Suprapubic skin (tissue), 4 donors: ENCODE measurements at regions not wholly inside any gene's neighbourhood (a gene's known extent, or its start where the extent isn't known, plus 50 kb on each side); places are given as distances from the start of the nearest gene placed in this dataset.

ENCODE experiments used
- DNase-seq, 2 donors: peaks; one replicate each; pipeline ENCODE4 v3.0.0-alpha.2; 2019; ENCODE audit warnings: low spot score in 2 of 2
- H3K27ac ChIP-seq: fragments of 200-600 bp; sonication (generic); one replicate; pipeline ENCODE4 v1.5.1; 2019
- H3K27me3 ChIP-seq: fragments of 200-600 bp; sonication (generic); one replicate; pipeline ENCODE4 v1.5.1; 2019
- H3K36me3 ChIP-seq: fragments of 200-600 bp; sonication (generic); one replicate; pipeline ENCODE4 v1.5.1; 2019
- H3K4me1 ChIP-seq: fragments of 200-600 bp; sonication (generic); one replicate; pipeline ENCODE4 v1.5.1; 2019
- H3K4me3 ChIP-seq: fragments of 200-600 bp; sonication (generic); one replicate; pipeline ENCODE4 v1.5.1; 2019; ENCODE audit warnings: mild to moderate bottlenecking
- H3K9me3 ChIP-seq: fragments of 200-600 bp; sonication (generic); one replicate; pipeline ENCODE4 v1.5.1; 2019
- EP300 ChIP-seq: sonication (generic); formaldehyde crosslinking; IDR thresholded peaks from one replicate; pipeline ENCODE4 v1.6.1; 2017; ENCODE audit warnings: antibody characterized with exemption
- POLR2A ChIP-seq, 2 donors: fragments of 450-650 bp; IDR thresholded peaks; one replicate each; pipeline ENCODE4 v1.6.1; 2017; ENCODE audit warnings: antibody characterized with exemption in 2 of 2, mild to moderate bottlenecking in 2 of 2, moderate library complexity in 2 of 2
- POLR2AphosphoS5 ChIP-seq, 3 donors: sonication (generic); formaldehyde crosslinking; IDR thresholded peaks; one replicate each; pipeline ENCODE4 v1.6.1; 2017; ENCODE audit warnings: antibody characterized with exemption in 3 of 3
- WGBS: methylation state at CpG from one replicate; pipeline ENCODE4 v1.1.5; 2018; 5-methylcytosine and 5-hydroxymethylcytosine counted together
- TF ChIP-seq, protein P1 (sequence below), 2 donors: fragments of 200-600 bp in 1 of 2; fragments of 450-650 bp in 1 of 2; sonication (generic) in 1 of 2; IDR thresholded peaks; one replicate each; pipeline ENCODE4 v1.5.1; 2016 to 2019; ENCODE audit warnings: antibody characterized with exemption in 2 of 2, mild to moderate bottlenecking in 1 of 2, moderate library complexity in 1 of 2

GRCh38 chr5:51599587-51599986 lies 216.3 kb downstream of the ISL1 start:
- no peak for TF ChIP-seq POLR2AphosphoS5 (IDR thresholded peaks at IDR 0.05)
- TF ChIP-seq, protein P1, sequence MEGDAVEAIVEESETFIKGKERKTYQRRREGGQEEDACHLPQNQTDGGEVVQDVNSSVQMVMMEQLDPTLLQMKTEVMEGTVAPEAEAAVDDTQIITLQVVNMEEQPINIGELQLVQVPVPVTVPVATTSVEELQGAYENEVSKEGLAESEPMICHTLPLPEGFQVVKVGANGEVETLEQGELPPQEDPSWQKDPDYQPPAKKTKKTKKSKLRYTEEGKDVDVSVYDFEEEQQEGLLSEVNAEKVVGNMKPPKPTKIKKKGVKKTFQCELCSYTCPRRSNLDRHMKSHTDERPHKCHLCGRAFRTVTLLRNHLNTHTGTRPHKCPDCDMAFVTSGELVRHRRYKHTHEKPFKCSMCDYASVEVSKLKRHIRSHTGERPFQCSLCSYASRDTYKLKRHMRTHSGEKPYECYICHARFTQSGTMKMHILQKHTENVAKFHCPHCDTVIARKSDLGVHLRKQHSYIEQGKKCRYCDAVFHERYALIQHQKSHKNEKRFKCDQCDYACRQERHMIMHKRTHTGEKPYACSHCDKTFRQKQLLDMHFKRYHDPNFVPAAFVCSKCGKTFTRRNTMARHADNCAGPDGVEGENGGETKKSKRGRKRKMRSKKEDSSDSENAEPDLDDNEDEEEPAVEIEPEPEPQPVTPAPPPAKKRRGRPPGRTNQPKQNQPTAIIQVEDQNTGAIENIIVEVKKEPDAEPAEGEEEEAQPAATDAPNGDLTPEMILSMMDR (IDR thresholded peaks at IDR 0.05): no peak
- no peak for TF ChIP-seq POLR2A (IDR thresholded peaks at IDR 0.05)
- TF ChIP-seq EP300: no peak
- WGBS: 77% methylated on average over 1 of the region's 1 CpG

DNA sequence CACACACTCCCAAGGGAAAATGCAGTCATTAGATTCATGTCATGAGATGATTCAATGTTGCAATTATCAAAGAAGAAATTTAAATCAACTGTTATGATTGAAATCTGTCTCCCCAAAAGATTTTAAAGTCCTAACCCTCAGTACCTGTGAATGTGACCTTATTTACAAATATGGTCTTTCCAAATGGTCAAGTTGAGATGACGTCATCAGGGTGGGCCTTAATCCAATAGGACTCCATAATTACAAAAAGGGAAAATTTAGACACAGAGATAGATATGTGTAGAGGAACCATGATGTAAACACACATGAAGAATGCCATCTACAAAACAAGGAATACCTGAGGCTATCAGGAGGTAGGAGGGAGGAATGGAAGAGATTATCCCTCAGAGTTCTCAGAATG lies 221.1 kb downstream of the ISL1 start:
- Histone ChIP-seq H3K27ac (no peak overlapping the region), H3K4me3 (no peak overlapping the region), H3K9me3 (no peaks in the 10 kb centered on the region), H3K4me1 (no peaks in the 10 kb centered on the region), H3K36me3 (no peaks in the 10 kb centered on the region), H3K27me3 (no peaks in the 10 kb centered on the region)
- WGBS: 64% methylated on average over 1 of the region's 1 CpG
- DNase-seq: no peak
- TF ChIP-seq POLR2AphosphoS5 (IDR thresholded peaks at IDR 0.05) (no peak), POLR2A (IDR thresholded peaks at IDR 0.05) (no peak), EP300 (no peak)
- TF ChIP-seq, protein P1 (IDR thresholded peaks at IDR 0.05): no peak

More at GRCh38 chr5:51599587-51599986, 216.3 kb downstream of the ISL1 start:
- H3K36me3 ChIP-seq: no peaks in the 10 kb centered on the region
- no peaks in the 10 kb centered on the region for H3K9me3 ChIP-seq
- no peak overlapping the region for H3K27ac ChIP-seq
- no peak overlapping the region for H3K4me3 ChIP-seq
- no peak for DNase-seq
- H3K27me3 ChIP-seq: no peaks in the 10 kb centered on the region
- no peaks in the 10 kb centered on the region for H3K4me1 ChIP-seq

DNA sequence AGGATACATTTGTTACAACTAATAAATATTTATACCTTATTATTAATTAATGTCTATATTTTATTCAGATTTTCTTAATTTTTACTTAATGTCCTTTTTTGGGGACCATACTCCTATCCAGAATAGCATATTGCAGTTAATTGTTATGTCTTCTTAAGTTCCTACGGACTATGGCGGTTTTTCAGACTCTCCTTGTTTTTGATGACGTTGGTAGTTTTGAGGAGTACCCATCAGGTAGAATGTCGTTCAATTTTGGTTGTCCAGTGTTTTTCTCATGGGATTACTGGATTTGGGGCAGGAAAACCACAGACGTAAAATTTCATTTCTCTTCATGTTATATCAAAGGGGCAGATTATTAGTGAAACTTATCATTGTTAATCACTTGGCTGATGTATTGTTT lies 223.7 kb downstream of the ISL1 start:
- TF ChIP-seq POLR2AphosphoS5 (IDR thresholded peaks at IDR 0.05) (no peak), EP300 (no peak)
- TF ChIP-seq, protein P1 (IDR thresholded peaks at IDR 0.05): no peak
- no peak overlapping the region for H3K4me3 ChIP-seq
- no peak overlapping the region for H3K27ac ChIP-seq
- H3K36me3 ChIP-seq: no peaks in the 10 kb centered on the region
- H3K4me1 ChIP-seq: no peaks in the 10 kb centered on the region
- WGBS: 92% methylated on average over 5 of the region's 5 CpGs
- no peaks in the 10 kb centered on the region for H3K27me3 ChIP-seq
- DNase-seq: no peak
- H3K9me3 ChIP-seq: no peaks in the 10 kb centered on the region

DNA sequence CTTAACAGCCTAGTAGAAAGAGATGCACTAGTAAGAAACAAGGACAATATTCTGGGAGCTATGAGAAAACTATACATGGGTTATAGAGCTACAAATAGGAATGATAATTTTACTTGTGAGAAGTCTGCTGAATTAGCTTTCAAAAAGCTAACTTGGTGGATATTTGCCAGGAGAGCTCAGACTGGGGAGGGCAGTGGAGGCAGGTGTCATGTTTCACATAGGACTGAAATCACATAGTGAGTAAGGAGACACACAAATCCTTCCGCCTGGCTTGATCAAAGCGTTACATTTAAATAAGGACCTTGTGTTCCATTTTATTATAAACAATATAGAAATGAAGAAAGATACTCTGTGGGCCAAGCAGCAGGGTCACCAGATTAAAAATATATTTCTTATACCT lies 235.0 kb downstream of the ISL1 start:
- TF ChIP-seq, protein P1 (IDR thresholded peaks at IDR 0.05): no peak
- TF ChIP-seq POLR2A (IDR thresholded peaks at IDR 0.05) (no peak), EP300 (no peak)
- Histone ChIP-seq H3K9me3 (no peaks in the 10 kb centered on the region), H3K36me3 (no peaks in the 10 kb centered on the region), H3K4me1 (no peaks in the 10 kb centered on the region), H3K27me3 (no peaks in the 10 kb centered on the region), H3K4me3 (no peak overlapping the region), H3K27ac (no peak overlapping the region)
- 66% methylated on average over 2 of the region's 2 CpGs for WGBS
- DNase-seq: no peak

- H3K4me1 ChIP-seq: no peaks in the 10 kb centered on the region
- H3K27ac ChIP-seq: no peak overlapping the region
- WGBS: 22% methylated on average over 1 of the region's 1 CpG
- no peak overlapping the region for H3K4me3 ChIP-seq
- no peak for DNase-seq
- H3K9me3 ChIP-seq: no peaks in the 10 kb centered on the region
- TF ChIP-seq EP300 (no peak), POLR2AphosphoS5 (IDR thresholded peaks at IDR 0.05) (no peak), POLR2A (IDR thresholded peaks at IDR 0.05) (no peak)
- TF ChIP-seq, protein P1 (IDR thresholded peaks at IDR 0.05): no peak
- no peaks in the 10 kb centered on the region for H3K36me3 ChIP-seq
- no peaks in the 10 kb centered on the region for H3K27me3 ChIP-seq
Measured at GRCh38 chr5:51621156-51621555, 237.9 kb downstream of the ISL1 start.
